Heart left ventricle (tissue), 16 donors: ENCODE measurements at regions not wholly inside any gene's neighbourhood (a gene's known extent, or its start where the extent isn't known, plus 50 kb on each side); places are given as distances from the start of the nearest gene placed in this dataset.

ENCODE experiments used
- ATAC-seq, 4 donors: fragments of 200-7000 bp; cut with Tn5 transposase; one replicate each; pipeline ENCODE4 v1.9.1; 2020 to 2022; ENCODE audit warnings: moderate library complexity in 4 of 4, mild to moderate bottlenecking in 3 of 4, moderate number of reproducible peaks in 1 of 4
- DNase-seq, 5 donors: peaks; one replicate each; pipeline ENCODE4 v3.0.0-alpha.2; 2020
- H3K27ac ChIP-seq, 12 donors: fragments of 200-600 bp; sonication (generic) in 4 of 12; one replicate each; pipeline versions ENCODE4 v1.5.0 to v1.8.0; 2016 to 2022; ENCODE audit warnings: mild to moderate bottlenecking in 2 of 12
- H3K27me3 ChIP-seq, 9 donors: fragments of 200-600 bp; sonication (generic) in 2 of 9; one replicate each; pipeline versions ENCODE4 v1.5.1 to v1.8.0; 2016 to 2022; ENCODE audit warnings: mild to moderate bottlenecking in 3 of 9
- H3K36me3 ChIP-seq, 9 donors: fragments of 200-600 bp; sonication (generic) in 2 of 9; one replicate each; pipeline versions ENCODE4 v1.5.0 to v1.8.0; 2018 to 2022; ENCODE audit warnings: mild to moderate bottlenecking in 2 of 9
- H3K4me1 ChIP-seq, 12 donors: fragments of 200-600 bp; sonication (generic) in 4 of 12; one replicate each; pipeline versions ENCODE4 v1.5.0 to v1.8.0; 2016 to 2022; ENCODE audit warnings: mild to moderate bottlenecking in 3 of 12
- H3K4me3 ChIP-seq, 12 donors: fragments of 200-600 bp; sonication (generic) in 4 of 12; one replicate each; pipeline versions ENCODE4 v1.5.0 to v1.8.0; 2017 to 2022; ENCODE audit warnings: mild to moderate bottlenecking in 9 of 12, moderate library complexity in 4 of 12
- H3K9me3 ChIP-seq, 12 donors: fragments of 200-600 bp; sonication (generic) in 4 of 12; one replicate each; pipeline versions ENCODE4 v1.5.0 to v1.8.0; 2016 to 2022; ENCODE audit warnings: mild to moderate bottlenecking in 1 of 12
- POLR2A ChIP-seq, 2 donors: fragments of 450-650 bp; IDR thresholded peaks; one replicate each; pipeline ENCODE4 v1.6.1; 2017; ENCODE audit warnings: antibody characterized with exemption in 2 of 2, mild to moderate bottlenecking in 2 of 2, moderate library complexity in 2 of 2
- WGBS, 4 donors: extraction: QIAGEN DNeasy Blood & Tissue Kit in 2 of 4; methylation state at CpG; one replicate each; pipeline versions ENCODE4 v1.1.5 to v1.1.7; 2013 to 2018; 5-methylcytosine and 5-hydroxymethylcytosine counted together
- intact Hi-C, 10 donors: fragments of 100-400 bp; cut with DNase I; formaldehyde crosslinking; loops; one replicate each; pipeline versions ENCODE4 v1.11.1 to v1.14.2; 2022
- TF ChIP-seq, protein P1 (sequence below), 12 donors: fragments of 200-600 bp; sonication (generic) in 4 of 12; IDR thresholded peaks; one replicate each; pipeline versions ENCODE4 v1.5.0 to v1.8.0; 2018 to 2022; ENCODE audit warnings: antibody characterized with exemption in 12 of 12, mild to moderate bottlenecking in 5 of 12
- donor health status: ischemic (EF 13 %, LVEDD 7.1; RV severe dilation, severe dysfunction).
- donor health status: healthy with polysubstance abuse.
- donor health status: DM: no; HTN: yes; CAD: no.
- donor health status: DM: no; HTN: no; CAD: no.
- donor health status: ischemic (EF 25% LVEDD 6.9; RV normal size, moderate dysfunction).
- donor health status: ischemic (EF 25% LVEDD 5.7; RV mildly dilated, moderate dysfunction).
- donor health status: healthy.
- donor health status: DM: yes; HTN: yes; CAD: no.
- donor health status: ischemic (EF 35%, LVEDD 5.7; RV mildly dilated, moderate dysfunction).
- donor health status: nonischemic (EF 11% LVEDD 7.7; RV severe dilation, severe dysfunction).
- donor health status: DM: yes; HTN: yes; CAD: no.
- donor health status: PGD.
- donor health status: ischemic (EF 29% LVEDD 5.4; RV normal size, mild dysfunction).
- donor health status: nonischemic (EF 23%, LVEDD 6.1; RV moderate dilation, normal function).

- ATAC-seq: no peak
- H3K27me3 ChIP-seq: peaks cover 0 to 24% (median 0%) of the 10 kb centered on the region in 9 donors
Observed at GRCh38 chr2:567496-567864, 109.7 kb downstream of the TMEM18 start.

GRCh38 chr2:566379-567313 lies 110.6 kb downstream of the TMEM18 start:
- H3K27me3 ChIP-seq: peaks cover 0 to 26% (median 0%) of the 10 kb centered on the region in 9 donors
- no peak for ATAC-seq
- intact Hi-C loops: no loop called here
- DNase-seq: no peak
- H3K4me3 ChIP-seq: no peak overlapping the region
- H3K4me1 ChIP-seq: no peaks in the 10 kb centered on the region
- TF ChIP-seq, protein P1, sequence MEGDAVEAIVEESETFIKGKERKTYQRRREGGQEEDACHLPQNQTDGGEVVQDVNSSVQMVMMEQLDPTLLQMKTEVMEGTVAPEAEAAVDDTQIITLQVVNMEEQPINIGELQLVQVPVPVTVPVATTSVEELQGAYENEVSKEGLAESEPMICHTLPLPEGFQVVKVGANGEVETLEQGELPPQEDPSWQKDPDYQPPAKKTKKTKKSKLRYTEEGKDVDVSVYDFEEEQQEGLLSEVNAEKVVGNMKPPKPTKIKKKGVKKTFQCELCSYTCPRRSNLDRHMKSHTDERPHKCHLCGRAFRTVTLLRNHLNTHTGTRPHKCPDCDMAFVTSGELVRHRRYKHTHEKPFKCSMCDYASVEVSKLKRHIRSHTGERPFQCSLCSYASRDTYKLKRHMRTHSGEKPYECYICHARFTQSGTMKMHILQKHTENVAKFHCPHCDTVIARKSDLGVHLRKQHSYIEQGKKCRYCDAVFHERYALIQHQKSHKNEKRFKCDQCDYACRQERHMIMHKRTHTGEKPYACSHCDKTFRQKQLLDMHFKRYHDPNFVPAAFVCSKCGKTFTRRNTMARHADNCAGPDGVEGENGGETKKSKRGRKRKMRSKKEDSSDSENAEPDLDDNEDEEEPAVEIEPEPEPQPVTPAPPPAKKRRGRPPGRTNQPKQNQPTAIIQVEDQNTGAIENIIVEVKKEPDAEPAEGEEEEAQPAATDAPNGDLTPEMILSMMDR (IDR thresholded peaks at IDR 0.05): no peak
- TF ChIP-seq POLR2A (IDR thresholded peaks at IDR 0.05): no peak
- H3K36me3 ChIP-seq: no peaks in the 10 kb centered on the region
- 77 to 79% (median 78%) methylated on average over 18 to 19 of the region's 19 CpGs for WGBS, 4 donors
- no peak overlapping the region for H3K27ac ChIP-seq
- peaks cover 0 to 15% (median 5%) of the 10 kb centered on the region in 12 donors for H3K9me3 ChIP-seq

More at GRCh38 chr2:567496-567864, 109.7 kb downstream of the TMEM18 start:
- H3K36me3 ChIP-seq: no peaks in the 10 kb centered on the region
- TF ChIP-seq POLR2A (IDR thresholded peaks at IDR 0.05): no peak
- TF ChIP-seq, protein P1 (IDR thresholded peaks at IDR 0.05): no peak
- no peak overlapping the region for H3K27ac ChIP-seq
- no peak overlapping the region for H3K4me3 ChIP-seq
- WGBS, 4 donors: 83 to 87% (median 84%) methylated on average over 9 of the region's 9 CpGs
- no peaks in the 10 kb centered on the region for H3K4me1 ChIP-seq
- intact Hi-C loops: no loop called here
- H3K9me3 ChIP-seq: peaks cover 0 to 23% (median 5%) of the 10 kb centered on the region in 12 donors
- DNase-seq: no peak

- no peak for TF ChIP-seq POLR2A (IDR thresholded peaks at IDR 0.05)
- TF ChIP-seq, protein P1 (IDR thresholded peaks at IDR 0.05): no peak
- DNase-seq (peak in 1 of 5 donors; percentile 38), ATAC-seq (no peak)
- intact Hi-C loops: no loop called here
- Histone ChIP-seq H3K27ac (no peak overlapping the region), H3K9me3 (no peaks in the 10 kb centered on the region), H3K4me1 (no peaks in the 10 kb centered on the region), H3K27me3 (peaks cover 0 to 28% (median 0%) of the 10 kb centered on the region in 9 donors), H3K4me3 (no peak overlapping the region), H3K36me3 (no peaks in the 10 kb centered on the region)
- 83 to 92% (median 86%) methylated on average over 18 to 19 of the region's 19 CpGs for WGBS, 4 donors
Observed at GRCh38 chr2:564471-565181, 112.6 kb downstream of the TMEM18 start.

DNA sequence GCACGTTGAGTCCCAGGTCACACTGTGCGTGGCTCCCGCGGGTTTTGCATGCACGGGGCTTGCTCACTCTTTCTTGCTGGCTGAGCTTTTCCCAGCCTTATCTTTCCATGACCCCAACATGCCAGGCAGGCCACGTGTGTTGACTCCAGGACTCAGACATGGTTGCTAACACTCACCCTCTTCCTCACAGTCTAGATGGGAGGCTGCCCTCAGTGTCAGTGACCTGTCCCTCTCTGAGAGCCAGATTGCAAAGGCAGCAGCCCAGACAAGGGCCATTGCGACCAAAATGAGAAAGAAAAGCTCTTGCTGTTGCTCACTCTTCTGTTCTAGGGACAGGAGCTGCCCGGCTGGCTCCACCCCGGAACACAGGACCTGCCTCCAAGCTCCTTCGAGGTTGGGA lies 113.7 kb downstream of the TMEM18 start:
- Histone ChIP-seq H3K4me1 (no peaks in the 10 kb centered on the region), H3K36me3 (no peaks in the 10 kb centered on the region), H3K4me3 (no peak overlapping the region), H3K27me3 (peaks cover 0 to 37% (median 0%) of the 10 kb centered on the region in 9 donors), H3K27ac (no peak overlapping the region), H3K9me3 (no peaks in the 10 kb centered on the region)
- intact Hi-C loops: no loop called here
- TF ChIP-seq, protein P1 (IDR thresholded peaks at IDR 0.05): no peak
- no peak for TF ChIP-seq POLR2A (IDR thresholded peaks at IDR 0.05)
- no peak for DNase-seq
- 67 to 74% (median 68%) methylated on average over 5 to 10 of the region's 10 CpGs for WGBS, 4 donors
- ATAC-seq: no peak
